ENCODE measurements at regions not wholly inside any gene's neighbourhood (a gene's known extent, or its start where the extent isn't known, plus 50 kb on each side); places are given as distances from the start of the nearest gene placed in this dataset.

DNA sequence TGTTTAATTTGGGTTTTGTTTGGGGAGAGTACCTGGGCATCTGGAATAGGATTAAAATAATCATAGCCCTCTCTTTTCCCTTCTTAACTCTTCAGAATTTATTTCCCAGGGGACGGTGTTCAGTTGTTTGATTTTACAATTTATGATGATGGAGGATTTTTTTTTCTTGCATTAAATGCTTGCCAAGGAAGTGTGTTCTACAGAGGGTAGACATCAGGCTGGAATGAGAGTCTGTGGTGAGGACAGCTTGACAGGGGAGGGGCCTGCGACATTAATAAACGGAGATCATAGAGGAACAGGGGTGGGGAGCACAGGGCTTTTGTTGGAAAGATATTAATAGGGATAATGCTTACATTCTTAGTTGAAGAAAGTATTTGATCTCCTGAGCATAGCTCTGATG, 297.5 kb downstream of the CLIC5 start:
- TF ChIP-seq, protein P1, sequence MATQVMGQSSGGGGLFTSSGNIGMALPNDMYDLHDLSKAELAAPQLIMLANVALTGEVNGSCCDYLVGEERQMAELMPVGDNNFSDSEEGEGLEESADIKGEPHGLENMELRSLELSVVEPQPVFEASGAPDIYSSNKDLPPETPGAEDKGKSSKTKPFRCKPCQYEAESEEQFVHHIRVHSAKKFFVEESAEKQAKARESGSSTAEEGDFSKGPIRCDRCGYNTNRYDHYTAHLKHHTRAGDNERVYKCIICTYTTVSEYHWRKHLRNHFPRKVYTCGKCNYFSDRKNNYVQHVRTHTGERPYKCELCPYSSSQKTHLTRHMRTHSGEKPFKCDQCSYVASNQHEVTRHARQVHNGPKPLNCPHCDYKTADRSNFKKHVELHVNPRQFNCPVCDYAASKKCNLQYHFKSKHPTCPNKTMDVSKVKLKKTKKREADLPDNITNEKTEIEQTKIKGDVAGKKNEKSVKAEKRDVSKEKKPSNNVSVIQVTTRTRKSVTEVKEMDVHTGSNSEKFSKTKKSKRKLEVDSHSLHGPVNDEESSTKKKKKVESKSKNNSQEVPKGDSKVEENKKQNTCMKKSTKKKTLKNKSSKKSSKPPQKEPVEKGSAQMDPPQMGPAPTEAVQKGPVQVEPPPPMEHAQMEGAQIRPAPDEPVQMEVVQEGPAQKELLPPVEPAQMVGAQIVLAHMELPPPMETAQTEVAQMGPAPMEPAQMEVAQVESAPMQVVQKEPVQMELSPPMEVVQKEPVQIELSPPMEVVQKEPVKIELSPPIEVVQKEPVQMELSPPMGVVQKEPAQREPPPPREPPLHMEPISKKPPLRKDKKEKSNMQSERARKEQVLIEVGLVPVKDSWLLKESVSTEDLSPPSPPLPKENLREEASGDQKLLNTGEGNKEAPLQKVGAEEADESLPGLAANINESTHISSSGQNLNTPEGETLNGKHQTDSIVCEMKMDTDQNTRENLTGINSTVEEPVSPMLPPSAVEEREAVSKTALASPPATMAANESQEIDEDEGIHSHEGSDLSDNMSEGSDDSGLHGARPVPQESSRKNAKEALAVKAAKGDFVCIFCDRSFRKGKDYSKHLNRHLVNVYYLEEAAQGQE (IDR thresholded peaks at IDR 0.05; ENCODE audit: insufficient read depth in 1 of 2, low read depth in 2 of 2, low read length in 2 of 2), result no peak
- TF ChIP-seq POLR2AphosphoS5 (IDR thresholded peaks at IDR 0.05; ENCODE audit: low read depth, low read length), result no peak
- no peak for TF ChIP-seq SIN3A (IDR thresholded peaks at IDR 0.05; ENCODE audit: borderline replicate concordance, insufficient read depth, low read length)
- TF ChIP-seq TAF1 (IDR thresholded peaks at IDR 0.05; ENCODE audit: borderline replicate concordance, insufficient read depth, low read length), result no peak
